ENCODE measurements at regions not wholly inside any gene's neighbourhood (a gene's known extent, or its start where the extent isn't known, plus 50 kb on each side); places are given as distances from the start of the nearest gene placed in this dataset.

- ChIA-PET RAD21 (ENCODE audit: low non-redundant PET in 1 of 2, low total read pairs in 2 of 2, uncharacterized antibody in 2 of 2, unreplicated experiment in 2 of 2) (no interaction called here), CTCF (no interaction called here), POLR2A (no interaction called here)
- H3K9me3 ChIP-seq (ENCODE audit: control insufficient read depth in 1 of 2, insufficient read depth in 1 of 2, low read depth in 1 of 2, low read length in 2 of 2), result no peaks in the 10 kb centered on the region
- TF ChIP-seq POLR2A (IDR thresholded peaks at IDR 0.05; ENCODE audit: borderline replicate concordance, extremely low read depth, insufficient read depth, insufficient read length), result no peak
- TF ChIP-seq CEBPB (IDR thresholded peaks at IDR 0.05; ENCODE audit: low read depth), result no peak
- no peak for TF ChIP-seq POLR2AphosphoS5 (IDR thresholded peaks at IDR 0.05; ENCODE audit: low read depth, low read length)
- TF ChIP-seq EZH2phosphoT487 (IDR thresholded peaks at IDR 0.05; ENCODE audit: borderline replicate concordance), result no peak
- no peak for TF ChIP-seq CTCF (IDR thresholded peaks at IDR 0.05 in 2 of 3, conservative IDR thresholded peaks at IDR 0.05 in 1 of 3; ENCODE audit: borderline replicate concordance in 1 of 3, insufficient read depth in 1 of 3, low read depth in 2 of 3, low read length in 2 of 3)
- TF ChIP-seq ZBTB33 (IDR thresholded peaks at IDR 0.05; ENCODE audit: extremely low read depth, insufficient replicate concordance, low read length), result no peak
- intact Hi-C loops (cut with micrococcal nuclease), result no loop called here
- no peak overlapping the region for H3K4me2 ChIP-seq (ENCODE audit: low read length)
- ATAC-seq (no peak), DNase-seq (ENCODE audit: low read depth, low spot score) (no peak)
- BruUV-seq (replicated peaks), result no TSS peak
- no peaks in the 10 kb centered on the region for H4K20me1 ChIP-seq (ENCODE audit: insufficient read depth)
- H3K9me2 ChIP-seq (ENCODE audit: insufficient read depth), result no peaks in the 10 kb centered on the region
- H3K36me3 ChIP-seq (ENCODE audit: control insufficient read depth in 1 of 2, insufficient read depth in 2 of 2, low read length in 2 of 2), result no peaks in the 10 kb centered on the region
- no peaks in the 10 kb centered on the region for H3K27me3 ChIP-seq (ENCODE audit: insufficient read depth, low read length)
- peaks cover 0 to 3% of the 10 kb centered on the region in 2 experiments; a peak in 1 of 4 replicates for H3K4me1 ChIP-seq (ENCODE audit: control insufficient read depth in 1 of 2, insufficient read depth in 2 of 2, low read length in 2 of 2)
- H3K79me2 ChIP-seq (ENCODE audit: insufficient read depth, low read length), result no peaks in the 10 kb centered on the region
- no peak overlapping the region for H2AFZ ChIP-seq (ENCODE audit: low read depth, low read length, poor library complexity, severe bottlenecking)
- no peak overlapping the region for H3K27ac ChIP-seq (ENCODE audit: low read depth, low read length)
- H3K4me3 ChIP-seq (replicated peaks in 1 of 2; ENCODE audit: low read depth in 1 of 2, low read length in 2 of 2), result no peak overlapping the region
- no peak overlapping the region for H3K9ac ChIP-seq (ENCODE audit: low read length)
Measured at GRCh38 chr4:186471441-186471840, 83.9 kb downstream of the MTNR1A start.

All from HCT116 (cell line).